GM12874 (cell line): ENCODE measurements at regions not wholly inside any gene's neighbourhood (a gene's known extent, or its start where the extent isn't known, plus 50 kb on each side); places are given as distances from the start of the nearest gene placed in this dataset.

Source experiments
- TF ChIP-seq, protein P1 (sequence below): IDR thresholded peaks from 2 replicates; pipeline ENCODE4 v1.5.1; 2011; ENCODE audit warnings: low read depth, mild to moderate bottlenecking, control low read depth, low read length, moderate library complexity; ENCODE audit not compliant: insufficient read depth

DNA sequence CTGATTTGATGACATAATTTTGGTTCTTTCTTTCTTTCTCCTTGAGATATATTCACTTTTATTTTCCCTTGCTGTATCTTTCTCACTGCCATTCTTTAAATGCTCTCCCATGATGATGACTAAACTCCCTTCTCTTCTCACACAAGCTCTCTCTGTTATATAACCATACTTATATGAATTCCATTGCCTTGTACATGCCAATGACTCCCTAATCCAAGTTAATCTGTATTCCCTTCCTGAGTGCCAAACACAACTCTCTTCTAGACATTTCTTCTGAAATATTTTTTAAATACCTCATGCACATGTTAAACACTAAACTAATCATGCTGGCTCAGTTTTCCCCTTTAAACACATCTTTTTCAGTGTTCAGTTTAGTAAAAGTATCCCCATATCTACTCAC, 62.2 kb upstream of the ST8SIA4 start:
- TF ChIP-seq, protein P1, sequence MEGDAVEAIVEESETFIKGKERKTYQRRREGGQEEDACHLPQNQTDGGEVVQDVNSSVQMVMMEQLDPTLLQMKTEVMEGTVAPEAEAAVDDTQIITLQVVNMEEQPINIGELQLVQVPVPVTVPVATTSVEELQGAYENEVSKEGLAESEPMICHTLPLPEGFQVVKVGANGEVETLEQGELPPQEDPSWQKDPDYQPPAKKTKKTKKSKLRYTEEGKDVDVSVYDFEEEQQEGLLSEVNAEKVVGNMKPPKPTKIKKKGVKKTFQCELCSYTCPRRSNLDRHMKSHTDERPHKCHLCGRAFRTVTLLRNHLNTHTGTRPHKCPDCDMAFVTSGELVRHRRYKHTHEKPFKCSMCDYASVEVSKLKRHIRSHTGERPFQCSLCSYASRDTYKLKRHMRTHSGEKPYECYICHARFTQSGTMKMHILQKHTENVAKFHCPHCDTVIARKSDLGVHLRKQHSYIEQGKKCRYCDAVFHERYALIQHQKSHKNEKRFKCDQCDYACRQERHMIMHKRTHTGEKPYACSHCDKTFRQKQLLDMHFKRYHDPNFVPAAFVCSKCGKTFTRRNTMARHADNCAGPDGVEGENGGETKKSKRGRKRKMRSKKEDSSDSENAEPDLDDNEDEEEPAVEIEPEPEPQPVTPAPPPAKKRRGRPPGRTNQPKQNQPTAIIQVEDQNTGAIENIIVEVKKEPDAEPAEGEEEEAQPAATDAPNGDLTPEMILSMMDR = no peak
